ENCODE measurements at regions not wholly inside any gene's neighbourhood (a gene's known extent, or its start where the extent isn't known, plus 50 kb on each side); places are given as distances from the start of the nearest gene placed in this dataset.

DNA sequence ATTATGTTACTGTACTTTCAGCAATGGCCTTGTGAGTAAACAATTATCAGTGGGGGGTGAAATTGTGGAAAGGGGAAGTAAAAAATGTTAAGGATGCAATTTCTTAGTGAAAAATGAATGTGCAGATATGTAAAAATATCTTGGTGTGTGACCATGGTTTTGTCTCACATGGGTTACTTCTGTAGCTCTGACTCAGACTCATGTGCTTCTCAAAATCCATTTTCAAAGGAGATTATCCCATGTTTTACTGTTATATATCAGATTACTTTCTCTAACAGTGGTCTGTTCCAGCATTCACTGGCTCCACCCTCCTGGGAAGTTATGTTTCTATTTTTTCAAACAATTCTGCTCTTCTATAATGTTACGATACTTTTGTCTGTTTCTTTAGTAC, 298.2 kb upstream of the COL3A1 start:
- POLR2A ChIA-PET = no interaction called here
- CTCF ChIA-PET = no interaction called here
- no peak for DNase-seq (ENCODE audit: extremely low spot score)
- TF ChIP-seq ELF4 (IDR thresholded peaks at IDR 0.05) = no peak
- no peak for TF ChIP-seq FOXA1 (IDR thresholded peaks at IDR 0.05)
- no peak for TF ChIP-seq HDGF (IDR thresholded peaks at IDR 0.05; ENCODE audit: borderline replicate concordance)
- no peak for TF ChIP-seq CTBP1 (IDR thresholded peaks at IDR 0.05; ENCODE audit: borderline replicate concordance)
- no peak for TF ChIP-seq FOXM1 (IDR thresholded peaks at IDR 0.05; ENCODE audit: borderline replicate concordance)
- no peak for TF ChIP-seq ARNT (IDR thresholded peaks at IDR 0.05)
- no peak for TF ChIP-seq ZNF384 (IDR thresholded peaks at IDR 0.05)
- TF ChIP-seq SUZ12 (IDR thresholded peaks at IDR 0.05) = no peak

- ChIA-PET CTCF (no interaction called here), POLR2A (no interaction called here)
- DNase-seq (ENCODE audit: extremely low spot score) = no peak
- TF ChIP-seq BHLHE40 (IDR thresholded peaks at IDR 0.05; ENCODE audit: borderline replicate concordance) (no peak), SUZ12 (IDR thresholded peaks at IDR 0.05) (no peak), ZNF384 (IDR thresholded peaks at IDR 0.05) (no peak), LEF1 (IDR thresholded peaks at IDR 0.05; ENCODE audit: borderline replicate concordance) (no peak), PKNOX1 (IDR thresholded peaks at IDR 0.05) (no peak), HDGF (IDR thresholded peaks at IDR 0.05; ENCODE audit: borderline replicate concordance) (no peak), L3MBTL2 (conservative IDR thresholded peaks at IDR 0.05) (no peak), CTBP1 (IDR thresholded peaks at IDR 0.05; ENCODE audit: borderline replicate concordance) (no peak), FOXM1 (IDR thresholded peaks at IDR 0.05; ENCODE audit: borderline replicate concordance) (no peak)
Observed at GRCh38 chr2:188677142-188677541, 297.0 kb upstream of the COL3A1 start.

DNA sequence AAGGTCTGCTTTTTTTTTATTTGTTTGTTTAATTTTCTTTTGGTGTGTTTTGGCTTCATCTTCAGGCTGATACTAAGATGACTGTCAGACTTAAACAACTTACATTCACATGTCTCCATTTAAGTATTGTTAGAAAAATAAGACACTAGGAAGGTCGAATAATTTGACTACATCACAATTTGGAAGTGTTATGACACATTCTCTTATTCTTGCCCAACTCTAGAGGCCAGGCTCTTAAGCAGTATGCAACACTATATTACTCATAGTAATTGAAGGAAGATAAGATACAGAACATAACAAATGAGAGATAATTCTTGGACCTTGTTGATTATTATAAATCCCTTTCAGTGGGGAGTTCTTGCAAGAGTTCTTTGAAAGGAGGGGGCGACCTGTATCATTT, 295.3 kb upstream of the COL3A1 start:
- CTCF ChIA-PET = no interaction called here
- TF ChIP-seq NFRKB (IDR thresholded peaks at IDR 0.05) (no peak), L3MBTL2 (conservative IDR thresholded peaks at IDR 0.05) (no peak), ELF4 (IDR thresholded peaks at IDR 0.05) (no peak), HDGF (IDR thresholded peaks at IDR 0.05; ENCODE audit: borderline replicate concordance) (no peak), SUZ12 (IDR thresholded peaks at IDR 0.05) (no peak), LEF1 (IDR thresholded peaks at IDR 0.05; ENCODE audit: borderline replicate concordance) (no peak), FOXM1 (IDR thresholded peaks at IDR 0.05; ENCODE audit: borderline replicate concordance) (no peak), PKNOX1 (IDR thresholded peaks at IDR 0.05) (no peak), FOXA1 (IDR thresholded peaks at IDR 0.05) (no peak), ARNT (IDR thresholded peaks at IDR 0.05) (no peak), BHLHE40 (IDR thresholded peaks at IDR 0.05; ENCODE audit: borderline replicate concordance) (no peak), TARDBP (IDR thresholded peaks at IDR 0.05) (no peak), FOXK2 (IDR thresholded peaks at IDR 0.05) (no peak)
- POLR2A ChIA-PET = no interaction called here
- no peak for DNase-seq (ENCODE audit: extremely low spot score)

DNA sequence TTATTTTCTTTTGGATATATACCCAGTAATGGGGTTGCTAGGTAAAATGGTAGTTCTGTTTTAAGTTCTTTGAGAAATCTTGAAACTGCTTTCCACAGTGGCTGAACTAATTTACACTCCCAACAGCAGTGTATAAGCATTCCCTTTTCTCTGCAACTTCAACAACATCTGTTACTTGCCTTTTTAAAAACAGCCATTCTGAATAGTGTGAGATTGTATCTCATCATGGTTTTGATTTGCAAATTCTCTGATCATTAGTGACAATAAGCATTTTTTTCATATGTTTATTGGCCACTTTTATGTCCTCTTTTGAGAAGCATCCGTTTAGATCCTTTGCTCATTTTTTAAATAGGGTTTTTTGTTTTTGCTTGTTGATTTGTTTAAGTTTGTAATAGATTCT, 291.3 kb upstream of the COL3A1 start:
- POLR2A ChIA-PET = no interaction called here
- no peak for DNase-seq (ENCODE audit: extremely low spot score)
- TF ChIP-seq FOXA1 (IDR thresholded peaks at IDR 0.05) (no peak), CTBP1 (IDR thresholded peaks at IDR 0.05; ENCODE audit: borderline replicate concordance) (no peak), TARDBP (IDR thresholded peaks at IDR 0.05) (no peak), HDGF (IDR thresholded peaks at IDR 0.05; ENCODE audit: borderline replicate concordance) (no peak), L3MBTL2 (conservative IDR thresholded peaks at IDR 0.05) (no peak), PKNOX1 (IDR thresholded peaks at IDR 0.05) (no peak), LEF1 (IDR thresholded peaks at IDR 0.05; ENCODE audit: borderline replicate concordance) (no peak)
- CTCF ChIA-PET = no interaction called here

DNA sequence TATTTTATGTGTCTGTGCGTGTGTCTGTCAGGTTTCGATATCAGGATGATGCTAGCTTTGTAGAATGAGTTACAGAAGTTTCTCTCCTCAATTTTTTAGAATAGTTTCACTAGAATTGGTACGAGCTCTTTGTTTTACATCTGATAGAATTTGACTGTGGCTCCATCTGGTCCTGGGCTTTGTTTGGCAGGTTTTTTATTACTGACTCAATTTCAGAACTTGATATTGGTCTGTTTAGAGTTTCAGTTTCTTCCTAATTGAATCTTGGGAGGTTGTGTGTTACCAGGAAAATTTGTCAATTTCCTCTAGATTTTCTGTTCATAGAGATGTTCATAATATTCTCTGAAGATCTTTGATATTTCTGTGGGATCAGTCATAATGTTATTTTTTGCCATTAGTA, 289.4 kb upstream of the COL3A1 start:
- ChIA-PET POLR2A (no interaction called here), CTCF (no interaction called here)
- no peak for DNase-seq (ENCODE audit: extremely low spot score)
- TF ChIP-seq SUZ12 (IDR thresholded peaks at IDR 0.05) = no peak
- TF ChIP-seq NFRKB (IDR thresholded peaks at IDR 0.05) = no peak
- no peak for TF ChIP-seq HDGF (IDR thresholded peaks at IDR 0.05; ENCODE audit: borderline replicate concordance)
- TF ChIP-seq ZNF384 (IDR thresholded peaks at IDR 0.05) = no peak
- no peak for TF ChIP-seq ARNT (IDR thresholded peaks at IDR 0.05)
- TF ChIP-seq TARDBP (IDR thresholded peaks at IDR 0.05) = no peak
- no peak for TF ChIP-seq ELF4 (IDR thresholded peaks at IDR 0.05)
- no peak for TF ChIP-seq BHLHE40 (IDR thresholded peaks at IDR 0.05; ENCODE audit: borderline replicate concordance)
- no peak for TF ChIP-seq FOXA1 (IDR thresholded peaks at IDR 0.05)
- no peak for TF ChIP-seq SP1 (IDR thresholded peaks at IDR 0.05)
- no peak for TF ChIP-seq L3MBTL2 (conservative IDR thresholded peaks at IDR 0.05)
- no peak for TF ChIP-seq PKNOX1 (IDR thresholded peaks at IDR 0.05)
- no peak for TF ChIP-seq CTBP1 (IDR thresholded peaks at IDR 0.05; ENCODE audit: borderline replicate concordance)
- TF ChIP-seq FOXK2 (IDR thresholded peaks at IDR 0.05) = no peak
- TF ChIP-seq LEF1 (IDR thresholded peaks at IDR 0.05; ENCODE audit: borderline replicate concordance) = no peak
- TF ChIP-seq FOXM1 (IDR thresholded peaks at IDR 0.05; ENCODE audit: borderline replicate concordance) = no peak

- TF ChIP-seq TARDBP (IDR thresholded peaks at IDR 0.05) (no peak), ARNT (IDR thresholded peaks at IDR 0.05) (no peak), HDGF (IDR thresholded peaks at IDR 0.05; ENCODE audit: borderline replicate concordance) (no peak), NFRKB (IDR thresholded peaks at IDR 0.05) (no peak), ZNF384 (IDR thresholded peaks at IDR 0.05) (no peak), FOXM1 (IDR thresholded peaks at IDR 0.05; ENCODE audit: borderline replicate concordance) (no peak), FOXA1 (IDR thresholded peaks at IDR 0.05) (no peak), BHLHE40 (IDR thresholded peaks at IDR 0.05; ENCODE audit: borderline replicate concordance) (no peak), SP1 (IDR thresholded peaks at IDR 0.05) (no peak), CTBP1 (IDR thresholded peaks at IDR 0.05; ENCODE audit: borderline replicate concordance) (no peak), FOXK2 (IDR thresholded peaks at IDR 0.05) (no peak), PKNOX1 (IDR thresholded peaks at IDR 0.05) (no peak)
- ChIA-PET POLR2A (no interaction called here), CTCF (no interaction called here)
- no peak for DNase-seq (ENCODE audit: extremely low spot score)
Observed at GRCh38 chr2:188693111-188693510, 281.1 kb upstream of the COL3A1 start.

Measured in HEK293T (cell line).